ENCODE measurements at regions not wholly inside any gene's neighbourhood (a gene's known extent, or its start where the extent isn't known, plus 50 kb on each side); places are given as distances from the start of the nearest gene placed in this dataset.
"Not testable (repeated sequence)": the region's sequence is repeated elsewhere in the genome, so short reads cannot be mapped to it uniquely, and the experiment has no call there.

- DNase-seq (ENCODE audit: low spot score), result no peak
Observed at GRCh38 chrX:138270931-138271330, 440.6 kb downstream of the FGF13 start.

DNA sequence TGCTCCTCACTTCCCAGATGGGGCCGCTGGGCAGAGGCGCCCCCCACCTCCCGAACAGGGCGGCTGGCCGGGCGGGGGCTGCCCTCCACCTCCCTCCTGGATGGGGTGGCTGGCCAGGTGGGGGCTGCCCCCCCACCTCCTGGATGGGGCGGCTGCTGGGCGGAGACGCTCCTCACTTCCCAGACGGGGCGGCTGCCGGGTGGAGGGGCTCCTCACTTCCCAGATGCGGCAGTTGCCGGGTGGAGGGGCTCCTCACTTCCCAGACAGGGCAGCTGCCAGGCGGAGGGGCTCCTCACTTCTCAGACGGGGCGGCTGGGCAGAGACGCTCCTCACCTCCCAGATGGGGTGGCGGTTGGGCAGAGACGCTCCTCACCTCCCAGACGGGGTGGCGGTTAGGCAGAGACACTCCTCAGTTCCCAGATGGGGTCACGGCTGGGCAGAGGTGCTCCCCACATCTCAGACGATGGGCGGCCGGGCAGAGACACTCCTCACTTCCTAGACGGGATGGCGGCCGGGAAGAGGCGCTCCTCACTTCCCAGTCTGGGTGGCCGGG lies 428.8 kb downstream of the FGF13 start:
- not testable (repeated sequence) for DNase-seq (ENCODE audit: low spot score)

DNA sequence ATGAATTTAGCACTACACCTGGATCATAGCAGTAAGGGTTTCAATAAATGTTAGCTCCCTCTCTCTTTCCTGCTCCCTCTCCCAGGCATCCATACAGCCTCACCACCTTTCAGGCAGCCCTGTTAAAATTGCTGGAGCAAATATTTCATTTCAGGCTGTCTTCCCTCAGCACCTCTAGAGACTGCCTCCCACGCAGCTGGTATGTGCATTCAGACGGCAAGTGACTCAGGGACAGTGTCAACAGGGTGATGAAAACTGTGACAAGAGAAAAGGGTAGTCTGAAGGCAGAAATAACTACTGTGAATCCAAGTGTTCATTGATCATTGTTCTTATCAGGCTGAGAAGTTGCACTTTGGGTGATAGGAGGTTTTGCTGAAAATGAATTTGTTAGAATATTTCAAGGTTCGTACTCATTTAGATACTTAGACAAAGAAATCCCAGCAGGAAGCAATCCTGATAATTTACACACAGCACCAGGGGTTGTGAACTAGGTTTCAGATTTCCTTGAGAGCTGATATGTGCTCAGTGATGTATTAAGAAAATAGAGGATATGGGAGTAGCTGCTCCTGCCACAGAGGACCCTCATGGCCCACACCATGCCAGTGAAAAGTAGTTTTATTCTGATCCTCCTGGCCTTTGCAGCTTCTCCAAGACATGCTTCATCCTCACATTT lies 424.2 kb downstream of the FGF13 start:
- DNase-seq (ENCODE audit: low spot score), result no peak

DNA sequence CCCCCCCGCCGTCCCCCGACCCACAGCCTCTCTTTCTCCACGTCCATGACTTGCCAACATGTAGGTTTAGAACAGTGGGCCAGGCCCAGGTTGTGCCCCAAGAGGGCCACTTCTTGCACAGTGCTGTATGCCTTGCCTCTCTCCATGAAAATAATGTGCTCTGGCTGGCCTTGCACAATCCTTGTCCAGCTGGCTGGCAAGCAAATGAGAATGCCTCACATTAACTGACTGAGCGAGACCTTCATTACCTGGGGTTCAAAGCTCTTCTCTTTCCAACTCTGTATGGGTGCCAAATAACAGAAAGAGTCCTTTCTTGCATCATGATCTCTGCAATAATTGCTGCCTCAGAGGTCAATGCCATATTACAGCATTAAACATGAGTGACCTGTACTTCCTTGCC lies 416.6 kb downstream of the FGF13 start:
- DNase-seq (ENCODE audit: low spot score), result no peak

DNA sequence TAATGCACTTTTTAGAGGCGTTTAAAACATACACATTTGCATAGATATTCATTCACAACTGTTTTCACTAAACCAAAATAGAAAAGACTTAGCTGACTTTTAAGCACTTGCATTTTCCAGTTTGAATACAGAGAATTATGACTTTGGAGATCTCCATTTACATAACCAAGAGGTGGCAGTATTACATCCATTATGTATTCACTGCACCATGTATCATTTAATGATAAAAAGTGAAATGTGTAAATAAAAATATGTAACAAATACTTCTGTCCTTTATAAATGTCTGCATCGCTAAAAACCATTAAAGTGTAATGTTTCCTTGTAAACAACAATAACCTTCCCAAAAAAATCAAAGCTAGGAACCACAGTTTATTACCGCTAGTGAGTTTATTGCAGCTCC lies 413.2 kb downstream of the FGF13 start:
- peak; percentile 11 for DNase-seq (ENCODE audit: low spot score)

DNA sequence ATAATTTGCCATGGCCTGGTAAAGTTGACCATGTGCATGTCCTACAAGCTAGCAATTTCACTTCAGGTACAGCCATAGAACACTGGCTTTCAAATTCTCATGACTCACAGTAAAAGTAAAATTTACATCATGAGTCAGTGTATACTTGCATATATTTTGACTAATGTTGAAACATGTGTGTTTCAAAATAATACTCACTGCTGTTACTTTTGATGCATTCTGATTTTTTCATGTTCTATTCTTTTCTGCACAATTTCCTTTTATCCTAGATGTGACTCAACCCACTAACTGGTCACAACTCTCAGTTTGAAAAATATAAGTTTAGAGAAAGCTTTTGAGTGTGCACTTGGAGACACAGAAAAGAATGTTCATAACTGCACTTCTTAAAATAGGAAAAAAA lies 365.7 kb downstream of the FGF13 start:
- no peak for DNase-seq (ENCODE audit: low spot score)

- DNase-seq (ENCODE audit: low spot score), result no peak
Observed at GRCh38 chrX:138349351-138349750, 362.2 kb downstream of the FGF13 start.

DNA sequence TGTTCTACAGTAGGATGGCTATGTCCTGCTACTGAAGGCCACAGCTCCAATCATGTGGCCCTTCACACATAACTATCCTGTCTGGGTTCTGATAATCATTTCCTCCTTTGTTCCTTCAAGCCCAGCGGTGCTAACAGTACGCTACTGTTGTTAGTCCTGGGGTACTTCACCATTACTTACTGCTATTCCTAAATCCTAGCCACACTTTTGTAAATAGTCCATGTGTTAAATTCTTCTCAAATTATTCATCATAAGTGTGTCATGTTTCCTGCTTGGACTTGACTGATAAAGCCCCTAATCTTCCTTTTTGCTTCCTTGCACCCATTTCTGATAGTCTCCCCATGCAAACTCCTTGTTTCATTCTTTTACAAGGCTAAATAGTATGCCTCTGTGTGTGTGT lies 332.6 kb downstream of the FGF13 start:
- no peak for DNase-seq (ENCODE audit: low spot score)

GRCh38 chrX:138408101-138408500 lies 303.4 kb downstream of the FGF13 start:
- DNase-seq (ENCODE audit: low spot score), result no peak

DNA sequence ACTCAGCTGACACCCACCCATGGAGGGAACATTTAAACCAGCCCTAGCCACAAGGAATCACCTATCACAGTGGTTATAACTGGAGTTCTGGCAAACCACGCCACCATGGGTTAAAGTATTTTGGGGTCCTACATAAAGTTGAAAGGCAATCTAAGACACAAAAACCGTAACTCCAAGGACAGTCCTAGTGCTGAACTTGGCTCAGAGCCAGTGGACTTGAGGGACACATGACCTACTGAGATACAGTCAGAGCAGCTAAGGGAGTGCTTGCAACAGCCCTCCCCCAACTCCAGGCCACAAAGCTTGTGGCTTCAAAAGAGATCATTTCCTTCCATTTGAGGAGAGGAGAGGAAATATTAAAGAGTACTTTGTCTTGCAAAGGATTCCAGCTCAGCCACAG lies 300.5 kb downstream of the FGF13 start:
- peak; percentile 0 for DNase-seq (ENCODE audit: low spot score)

All from umbilical cord (tissue), 1 donor.